A549 (cell line): ENCODE measurements at regions not wholly inside any gene's neighbourhood (a gene's known extent, or its start where the extent isn't known, plus 50 kb on each side); places are given as distances from the start of the nearest gene placed in this dataset.

Experiments
- ATAC-seq, 2 experiments: fragments of 200-7000 bp in 1 of 2; fragments of >200 bp in 1 of 2; cut with Nextera tagmentation in 1 of 2; cut with Tn5 transposase in 1 of 2; 3 replicates each; pipeline versions ENCODE4 v1.8.0 to v1.9.1; 2018 to 2020; ENCODE audit warnings: mild to moderate bottlenecking in 1 of 2, moderate library complexity in 1 of 2
- CTCF ChIA-PET: fragments of 300-600 bp; sonication (Branson Sonifier 250); formaldehyde crosslinking; extraction: SDS; loops from one replicate; lab custom pipeline; 2021; ENCODE audit warnings: antibody characterized with exemption, inconsistent platforms; lab: Yijun Ruan, JAX
- POLR2A ChIA-PET: fragments of 350-600 bp; formaldehyde crosslinking; extraction: SDS; loops from one replicate; lab custom pipeline; 2021; ENCODE audit warnings: antibody characterized with exemption, inconsistent platforms; lab: Yijun Ruan, JAX
- DNase-seq, 2 experiments: peaks; one replicate each; pipeline versions ENCODE4 v3.0.0 to v3.0.0-alpha.2; 2011 to 2016; ENCODE audit warnings: low read depth in 1 of 2, low spot score in 1 of 2
- FAIRE-seq: peaks from 2 replicates; lab custom pipeline; 2011; peaks lifted over from hg19 to GRCh38; lab: Jason Lieb, UNC
- H3K27ac ChIP-seq, 2 experiments: fragments of >200 bp; sonication (Bioruptor Twin); formaldehyde crosslinking; 3 replicates each; pipeline ENCODE4 v1.5.1; 2016 to 2017
- H3K4me1 ChIP-seq: fragments of >200 bp; sonication (Bioruptor Twin); formaldehyde crosslinking; 3 replicates; pipeline ENCODE4 v1.6.1; 2016
- H3K4me2 ChIP-seq: fragments of >200 bp; sonication (Bioruptor Twin); formaldehyde crosslinking; 3 replicates; pipeline ENCODE4 v1.6.1; 2016
- H3K4me3 ChIP-seq: fragments of >200 bp; sonication (Bioruptor Twin); formaldehyde crosslinking; 3 replicates; pipeline ENCODE4 v1.5.1; 2016
- H3K9me3 ChIP-seq: fragments of >200 bp; sonication (Bioruptor Twin); formaldehyde crosslinking; 3 replicates; pipeline ENCODE4 v1.6.1; 2016
- ATOH8 ChIP-seq: fragments of 250-450 bp; sonication (Bioruptor Pico); IDR thresholded peaks from 2 replicates; pipeline ENCODE4 v1.5.0; 2020; ENCODE audit warnings: low read depth, mild to moderate bottlenecking, moderate library complexity
- BCL3 ChIP-seq: fragments of >200 bp; sonication (Bioruptor Twin); formaldehyde crosslinking; IDR thresholded peaks from 3 replicates; pipeline ENCODE4 v1.6.1; 2016
- CBX2 ChIP-seq: fragments of 200-600 bp; sonication (generic); IDR thresholded peaks from 2 replicates; pipeline ENCODE4 v1.6.1; 2016; ENCODE audit warnings: low read depth, mild to moderate bottlenecking, borderline replicate concordance
- CHD2 ChIP-seq: fragments of 150-350 bp; IDR thresholded peaks from 2 replicates; pipeline ENCODE4 v1.6.1; 2014; ENCODE audit warnings: low read length; ENCODE audit not compliant: partially characterized antibody
- FOSB ChIP-seq: fragments of 250-450 bp; sonication (Bioruptor Pico); IDR thresholded peaks from 2 replicates; pipeline ENCODE4 v1.5.0; 2020; ENCODE audit warnings: mild to moderate bottlenecking, moderate library complexity
- FOXS1 ChIP-seq: fragments of 250-450 bp; sonication (Bioruptor Pico); IDR thresholded peaks from 2 replicates; pipeline ENCODE4 v1.5.0; 2020; ENCODE audit warnings: mild to moderate bottlenecking, moderate library complexity
- HOXB13 ChIP-seq: fragments of 250-450 bp; sonication (Bioruptor Pico); IDR thresholded peaks from 2 replicates; pipeline ENCODE4 v1.5.0; 2020; ENCODE audit warnings: low read depth, mild to moderate bottlenecking, moderate library complexity
- HOXB5 ChIP-seq: fragments of 250-450 bp; sonication (Bioruptor Pico); IDR thresholded peaks from 2 replicates; pipeline ENCODE4 v1.5.0; 2020; ENCODE audit warnings: mild to moderate bottlenecking, moderate library complexity
- MAX ChIP-seq: IDR thresholded peaks from 2 replicates; pipeline ENCODE4 v1.6.1; 2012
- NFE2L2 ChIP-seq: fragments of 150-350 bp; conservative IDR thresholded peaks from 2 replicates; pipeline ENCODE4 v1.6.1; 2014; ENCODE audit warnings: low read length
- POLR2A ChIP-seq: IDR thresholded peaks from 2 replicates; pipeline ENCODE4 v1.6.1; 2012; ENCODE audit warnings: mild to moderate bottlenecking, low read length
- SREBF2 ChIP-seq: fragments of 450-650 bp; IDR thresholded peaks from 2 replicates; pipeline ENCODE4 v1.6.1; 2014; ENCODE audit warnings: mild to moderate bottlenecking, moderate library complexity
- USF2 ChIP-seq: fragments of 450-650 bp; IDR thresholded peaks from 2 replicates; pipeline ENCODE4 v1.6.1; 2014; ENCODE audit warnings: antibody characterized with exemption
- ZC3H11A ChIP-seq: fragments of 450-650 bp; IDR thresholded peaks from 2 replicates; pipeline ENCODE4 v1.6.1; 2014; ENCODE audit warnings: antibody characterized with exemption, mild to moderate bottlenecking
- ZSCAN20 ChIP-seq: fragments of 250-450 bp; sonication (Bioruptor Pico); IDR thresholded peaks from 2 replicates; pipeline ENCODE4 v1.8.0; 2022; ENCODE audit warnings: mild to moderate bottlenecking, moderate library complexity
- WGBS: methylation state at CpG from one replicate; pipeline ENCODE4 v1.1.6; 2017; ENCODE audit errors: missing lambda C conversion rate; 5-methylcytosine and 5-hydroxymethylcytosine counted together

GRCh38 chr3:99458013-99458412, 180.4 kb upstream of the COL8A1 start:
- ChIA-PET POLR2A (no interaction called here), CTCF (no interaction called here)
- no peaks in the 10 kb centered on the region for H3K9me3 ChIP-seq
- FAIRE-seq (no peak), ATAC-seq (no peak), DNase-seq (no peak)
- no peak overlapping the region for H3K4me2 ChIP-seq
- TF ChIP-seq NFE2L2 (no peak), ZSCAN20 (no peak), MAX (no peak), HOXB13 (CRISPR knock-in tag) (no peak), FOXS1 (CRISPR knock-in tag) (no peak)
- no peak overlapping the region for H3K4me3 ChIP-seq
- no peaks in the 10 kb centered on the region for H3K4me1 ChIP-seq
- no peak overlapping the region for H3K27ac ChIP-seq
- WGBS: 4% methylated on average over 3 of the region's 3 CpGs

GRCh38 chr3:99442599-99442998, 195.8 kb upstream of the COL8A1 start:
- CTCF ChIA-PET: no interaction called here
- 10% methylated on average over 2 of the region's 2 CpGs for WGBS

GRCh38 chr3:99439892-99440291, 198.5 kb upstream of the COL8A1 start:
- H3K4me2 ChIP-seq: no peak overlapping the region
- no peaks in the 10 kb centered on the region for H3K4me1 ChIP-seq
- FAIRE-seq (no peak), ATAC-seq (no peak), DNase-seq (no peak)
- TF ChIP-seq CHD2 (no peak), FOSB (CRISPR knock-in tag) (no peak)
- WGBS: 3% methylated on average over 1 of the region's 1 CpG
- CTCF ChIA-PET: no interaction called here
- no peak overlapping the region for H3K27ac ChIP-seq
- POLR2A ChIA-PET: no interaction called here
- H3K9me3 ChIP-seq: no peaks in the 10 kb centered on the region
- H3K4me3 ChIP-seq: no peak overlapping the region

More at GRCh38 chr3:99442599-99442998, 195.8 kb upstream of the COL8A1 start:
- no peak for FAIRE-seq
- TF ChIP-seq SREBF2: no peak
- Histone ChIP-seq H3K9me3 (no peaks in the 10 kb centered on the region), H3K4me2 (no peak overlapping the region), H3K27ac (no peak overlapping the region), H3K4me1 (no peaks in the 10 kb centered on the region), H3K4me3 (no peak overlapping the region)
- POLR2A ChIA-PET: no interaction called here
- ATAC-seq: no peak
- no peak for DNase-seq

- POLR2A ChIA-PET: no interaction called here
- Histone ChIP-seq H3K4me2 (no peak overlapping the region), H3K27ac (no peak overlapping the region)
- ATAC-seq (no peak), DNase-seq (no peak)
- TF ChIP-seq POLR2A: no peak
- no peak for TF ChIP-seq ZC3H11A
- no peak for TF ChIP-seq USF2
- no peak for TF ChIP-seq CBX2
- TF ChIP-seq ATOH8 (CRISPR knock-in tag): no peak
- TF ChIP-seq HOXB5: no peak
- TF ChIP-seq BCL3: no peak
- TF ChIP-seq, all 56 proteins: peak for 0
- CTCF ChIA-PET: no interaction called here
- no peak for FAIRE-seq
- H3K4me1 ChIP-seq: no peaks in the 10 kb centered on the region
- H3K9me3 ChIP-seq: no peaks in the 10 kb centered on the region
- no peak overlapping the region for H3K4me3 ChIP-seq
Observed at GRCh38 chr3:99434190-99434589, 204.2 kb upstream of the COL8A1 start.
